NCI-H187 treated with DMSO at 0.1 percent for 48 hours (cell line): ENCODE measurements at regions not wholly inside any gene's neighbourhood (a gene's known extent, or its start where the extent isn't known, plus 50 kb on each side); places are given as distances from the start of the nearest gene placed in this dataset.
"Not testable (repeated sequence)": the region's sequence is repeated elsewhere in the genome, so short reads cannot be mapped to it uniquely, and the experiment has no call there.

Experiments used
- DNase-seq: peaks from one replicate; lab custom pipeline; 2025; lab: John Stamatoyannopoulos, UW

DNA sequence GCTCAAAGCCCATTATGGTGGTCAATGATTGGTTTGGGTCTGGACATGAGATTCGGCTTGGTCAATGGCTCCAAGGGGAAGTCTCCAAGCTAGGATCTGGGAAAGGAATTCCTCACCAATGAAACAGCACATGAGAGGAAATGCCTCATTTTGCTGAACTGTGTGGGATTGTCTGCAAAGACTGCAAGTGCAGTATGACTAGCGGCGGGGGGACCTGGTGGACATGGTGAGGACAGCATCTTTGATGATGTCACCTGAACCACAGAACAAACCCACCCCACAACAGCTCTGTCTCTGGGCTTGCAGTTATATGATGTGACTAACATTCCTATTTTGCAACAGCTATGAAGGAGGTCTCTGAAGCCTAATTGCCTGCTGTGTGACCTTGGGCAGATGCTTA, 50.6 kb upstream of the NKD1 start:
- no peak for DNase-seq

DNA sequence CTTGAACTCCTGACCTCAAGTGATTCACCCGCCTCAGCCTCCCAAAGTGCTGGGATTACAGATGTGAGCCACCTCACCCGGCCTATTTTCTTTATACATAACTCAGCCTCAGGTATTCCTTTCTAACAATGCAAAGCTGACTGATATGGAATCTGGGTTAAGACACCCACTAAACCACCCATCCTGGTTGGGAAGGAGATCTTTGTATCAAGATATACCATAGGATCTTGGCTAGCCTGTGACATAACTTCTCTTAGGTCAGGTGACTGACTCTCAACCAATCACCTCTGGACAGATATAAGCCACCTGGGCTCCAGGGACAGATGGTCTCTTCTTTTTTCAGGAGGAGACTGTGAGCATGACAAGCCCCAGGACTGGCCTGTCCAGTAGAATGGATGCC, 51.2 kb upstream of the NKD1 start:
- DNase-seq = no peak

DNA sequence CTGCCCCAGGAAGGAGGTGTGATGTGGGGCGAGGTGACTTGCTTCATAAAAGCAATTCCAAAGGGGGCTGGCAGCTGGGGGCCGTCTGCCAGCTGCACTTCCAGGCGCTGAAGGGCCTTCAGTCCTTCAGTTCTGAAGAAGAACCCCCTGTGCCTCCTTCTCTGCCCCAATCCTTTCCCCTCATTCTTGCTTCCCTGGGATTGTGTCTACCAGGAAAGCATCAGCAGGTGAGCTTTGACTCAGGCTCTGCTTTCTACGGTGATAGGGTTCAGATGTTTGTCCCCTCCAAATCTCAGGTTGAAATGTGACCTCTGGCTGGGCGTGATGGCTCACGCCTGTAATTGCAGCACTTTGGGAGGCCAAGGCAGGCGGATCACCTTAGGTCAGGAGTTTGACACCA, 52.5 kb upstream of the NKD1 start:
- DNase-seq = no peak

DNA sequence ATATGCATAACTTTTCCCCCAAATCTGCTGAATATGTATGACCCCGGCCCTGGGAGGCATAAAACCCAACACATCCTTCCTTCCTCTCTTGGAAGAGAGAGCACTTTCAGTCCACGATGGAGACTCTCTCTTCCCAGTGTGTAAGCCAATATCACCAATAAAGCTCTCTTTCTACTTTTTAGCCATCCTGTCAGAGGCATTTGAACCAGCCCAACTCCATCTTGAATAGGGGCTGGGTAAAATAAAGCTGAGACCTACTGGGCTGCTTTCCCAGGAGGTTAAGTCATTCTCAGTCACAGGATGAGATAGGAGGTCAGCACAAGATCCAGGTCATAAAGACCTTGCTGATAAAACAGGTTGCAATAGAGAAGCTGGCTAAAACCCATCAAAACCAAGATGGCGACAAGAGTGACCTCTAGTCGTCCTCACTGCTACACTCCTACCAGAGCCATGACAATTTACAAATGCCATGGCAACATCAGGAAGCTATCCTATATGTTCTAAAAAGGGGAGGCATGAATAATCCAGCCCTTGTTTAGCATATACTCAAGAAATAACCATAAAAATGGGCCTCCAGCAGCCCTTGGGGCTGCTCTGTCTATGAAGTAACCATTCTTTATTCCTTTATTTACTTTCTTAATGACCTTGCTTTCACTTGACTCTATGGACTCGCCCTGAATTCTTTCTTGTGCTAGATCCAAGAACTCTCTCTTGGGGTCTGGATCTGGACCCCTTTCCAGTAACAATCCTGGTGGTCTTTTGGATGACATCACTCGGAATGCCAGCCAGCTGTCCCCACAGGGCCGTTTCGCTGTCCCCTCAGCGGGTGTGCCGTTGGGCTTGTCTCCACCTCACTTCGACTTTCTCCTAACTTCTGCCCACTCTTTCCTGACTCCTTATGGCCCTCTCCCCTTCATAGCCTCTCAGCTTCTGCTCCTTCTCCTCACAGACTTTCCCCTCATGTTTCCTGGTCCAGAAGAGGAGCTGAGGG, 53.4 kb upstream of the NKD1 start:
- DNase-seq = no peak

DNA sequence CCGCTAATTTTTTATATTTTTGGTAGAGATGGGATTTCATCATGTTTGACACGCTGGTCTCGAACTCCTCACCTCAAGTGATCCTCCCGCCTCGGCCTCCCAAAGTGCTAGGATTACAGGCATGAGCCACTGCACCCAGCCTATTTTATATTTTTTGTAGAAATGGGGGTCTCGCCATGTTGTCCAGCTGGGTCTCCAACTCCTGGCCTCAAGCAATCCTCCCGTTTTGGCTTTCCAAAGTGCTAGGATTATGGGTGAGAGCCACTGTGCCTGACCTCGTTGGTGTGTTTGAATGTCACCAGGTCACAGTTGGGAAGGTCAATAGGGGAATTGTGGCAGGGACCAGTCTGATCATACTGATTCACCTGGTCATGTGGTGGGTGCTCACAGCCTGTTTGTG, 56.7 kb upstream of the NKD1 start:
- DNase-seq = no peak

DNA sequence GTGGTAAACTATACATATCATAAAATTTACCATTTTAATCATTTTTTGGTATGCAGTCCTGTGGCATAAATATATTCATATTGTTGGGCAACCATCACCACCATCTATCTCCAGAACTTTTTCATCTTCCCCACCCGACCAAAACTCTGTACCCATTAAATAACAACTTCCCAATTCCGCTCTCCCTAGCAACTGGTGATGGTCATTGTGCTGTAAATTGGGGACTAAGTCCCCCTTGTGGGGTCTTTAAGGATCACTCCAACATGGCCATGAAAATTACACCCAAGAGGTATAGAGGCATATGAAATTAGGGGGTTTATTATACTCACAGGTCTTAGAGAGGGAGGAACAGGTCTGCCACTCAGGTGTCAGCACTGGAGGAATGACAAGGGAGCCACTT, 57.4 kb upstream of the NKD1 start:
- DNase-seq = no peak

DNA sequence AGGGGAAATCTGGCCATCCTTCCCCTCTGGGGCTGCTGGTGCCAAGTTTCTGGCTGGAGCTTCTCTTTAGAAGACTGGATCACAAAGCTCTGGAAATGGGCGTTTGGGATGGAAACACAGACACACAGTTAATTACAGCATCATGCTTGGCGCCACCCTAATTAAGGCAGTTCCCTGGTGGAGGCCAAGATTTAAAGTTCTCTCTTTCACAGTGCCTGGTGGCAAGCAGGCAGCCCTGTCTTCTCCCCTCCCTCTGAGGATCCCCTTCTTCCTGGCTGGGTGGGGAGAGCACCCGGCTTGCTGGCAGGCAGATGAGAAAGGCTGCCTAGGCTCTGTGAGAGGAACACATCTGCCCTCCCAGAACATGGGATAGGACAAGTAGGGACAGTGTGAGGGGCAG, 59.0 kb upstream of the NKD1 start:
- DNase-seq = no peak

DNA sequence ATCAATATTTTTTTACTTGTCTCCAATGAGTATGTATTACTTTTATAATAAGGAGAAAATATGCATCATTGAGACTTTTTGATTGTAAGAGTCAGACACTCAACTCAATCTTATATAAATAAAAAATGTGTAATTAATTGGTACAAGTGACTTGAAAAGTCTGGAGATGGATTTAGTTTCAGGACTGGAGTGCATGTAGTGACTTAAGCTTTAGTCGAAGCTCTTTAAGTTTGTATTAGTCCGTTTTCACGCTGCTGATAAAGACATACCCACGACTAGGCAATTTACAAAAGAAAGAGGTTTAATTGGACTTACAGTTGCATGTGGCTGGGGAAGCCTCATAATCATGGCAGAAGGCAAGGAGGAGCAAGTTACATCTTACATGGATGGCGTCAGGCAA, 60.7 kb upstream of the NKD1 start:
- DNase-seq = no peak

DNA sequence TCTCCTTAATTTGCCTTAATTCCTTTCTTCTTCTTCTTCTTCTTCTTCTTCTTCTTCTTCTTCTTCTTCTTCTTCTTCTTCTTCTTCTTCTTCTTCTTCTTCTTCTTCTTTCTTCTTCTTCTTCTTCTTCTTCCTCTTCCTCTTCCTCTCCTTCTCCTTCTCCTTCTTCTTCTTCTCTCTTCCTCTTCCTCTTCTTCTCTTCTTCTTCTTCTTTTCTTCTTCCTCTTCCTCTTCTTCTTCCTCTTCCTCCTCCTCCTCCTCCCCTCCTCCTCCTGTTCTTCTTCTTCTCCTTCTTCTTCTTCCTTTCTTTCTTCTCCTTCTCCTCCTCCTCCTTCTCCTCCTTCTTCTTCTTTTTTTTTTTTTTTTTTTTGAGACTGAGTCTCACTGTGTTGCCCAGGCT, 62.0 kb upstream of the NKD1 start:
- not testable (repeated sequence) for DNase-seq

DNA sequence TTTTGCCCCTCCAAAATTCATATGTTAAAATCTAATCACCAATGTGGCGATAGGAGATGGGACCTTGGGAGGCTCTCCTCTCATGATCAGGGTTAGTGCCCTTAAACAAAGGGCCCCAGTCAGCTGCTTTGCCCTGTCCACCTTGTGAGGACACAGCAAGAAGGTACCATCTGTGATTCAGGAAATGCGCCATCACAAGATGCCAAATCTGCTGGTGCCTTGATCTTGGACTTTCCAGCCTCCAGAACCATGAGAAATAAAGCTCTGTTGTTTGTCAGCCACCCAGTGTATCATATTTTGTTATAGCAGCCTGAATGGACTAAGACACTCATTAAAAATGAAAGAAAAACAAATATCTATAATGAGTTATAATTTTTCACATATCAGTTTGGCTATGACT, 63.0 kb upstream of the NKD1 start:
- DNase-seq = no peak

DNA sequence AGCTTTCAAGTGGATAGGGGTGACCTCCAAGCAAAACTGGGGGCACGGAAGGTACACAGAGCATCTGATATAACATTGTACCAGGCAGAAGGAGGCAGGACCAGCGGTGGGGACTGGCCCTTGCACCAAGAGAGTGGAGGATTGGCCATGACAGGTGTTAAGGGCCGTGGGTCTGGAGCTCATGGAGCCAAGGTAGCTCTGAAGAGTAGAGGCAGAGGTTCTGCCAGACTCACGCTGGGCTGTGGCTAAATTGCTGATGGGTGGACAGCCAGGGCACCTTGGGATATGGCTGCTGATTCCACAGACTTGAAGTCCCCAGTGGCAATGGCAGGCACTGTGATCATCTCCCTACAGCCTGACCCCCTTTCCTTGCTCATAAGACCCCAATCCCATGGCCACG, 65.9 kb upstream of the NKD1 start:
- DNase-seq = no peak

DNA sequence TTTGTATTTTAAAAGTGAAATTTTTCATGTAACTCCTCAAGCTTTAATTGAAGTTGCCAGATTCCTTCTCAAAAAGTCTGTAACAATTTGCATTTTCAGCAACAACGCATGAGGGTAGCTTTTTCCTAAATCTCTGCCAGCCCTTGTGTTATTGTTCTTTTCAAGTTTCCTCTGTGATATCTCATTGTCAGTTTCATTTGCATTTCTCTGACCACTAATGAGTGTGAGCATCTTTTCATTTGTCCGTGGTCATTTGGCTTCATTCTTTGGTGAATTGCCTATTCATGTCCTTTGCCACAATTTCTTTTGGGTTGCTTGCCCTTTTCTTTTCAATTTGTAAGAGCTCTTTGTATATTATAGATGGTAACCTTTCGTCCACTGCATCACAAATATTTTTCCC, 68.0 kb upstream of the NKD1 start:
- DNase-seq = no peak

DNA sequence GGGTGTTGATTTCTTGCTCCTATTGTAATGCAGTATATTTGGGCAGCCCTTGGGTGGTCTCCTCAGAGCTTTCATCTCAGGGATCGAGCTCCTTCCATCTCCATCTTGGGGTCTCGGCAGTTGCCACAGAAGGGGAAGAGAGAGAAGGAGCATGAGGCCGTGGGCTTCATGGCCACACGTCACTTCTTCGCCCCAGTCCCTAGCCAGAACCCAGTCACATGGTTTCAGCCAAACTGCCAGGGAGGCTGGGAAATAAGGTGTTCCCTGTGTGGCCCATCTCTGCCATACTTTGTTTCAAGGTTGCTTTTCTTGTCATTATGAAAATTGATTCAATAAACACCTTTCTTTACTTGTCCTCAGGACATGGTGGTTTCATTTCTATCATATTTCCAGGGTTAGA, 68.4 kb upstream of the NKD1 start:
- no peak for DNase-seq

DNA sequence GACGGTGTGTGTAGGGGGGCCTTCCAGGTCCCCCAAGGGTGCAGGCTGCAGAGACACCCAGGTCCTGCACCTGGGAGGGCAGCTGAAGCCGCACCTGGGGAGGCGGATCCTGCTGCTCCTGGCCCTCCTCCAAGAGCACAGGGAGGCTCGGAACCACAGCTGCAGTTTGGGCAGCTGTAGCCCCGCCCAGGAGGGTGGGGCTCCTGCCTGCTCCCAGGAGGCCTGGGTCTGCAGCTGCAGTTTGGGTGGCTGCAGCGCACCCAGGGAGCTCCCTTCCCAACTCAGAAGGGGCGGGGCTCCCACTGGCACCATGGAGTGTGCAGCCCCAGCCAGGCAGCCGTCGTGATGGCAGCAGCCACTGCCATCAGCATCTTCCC, 69.4 kb upstream of the NKD1 start:
- no peak for DNase-seq

DNA sequence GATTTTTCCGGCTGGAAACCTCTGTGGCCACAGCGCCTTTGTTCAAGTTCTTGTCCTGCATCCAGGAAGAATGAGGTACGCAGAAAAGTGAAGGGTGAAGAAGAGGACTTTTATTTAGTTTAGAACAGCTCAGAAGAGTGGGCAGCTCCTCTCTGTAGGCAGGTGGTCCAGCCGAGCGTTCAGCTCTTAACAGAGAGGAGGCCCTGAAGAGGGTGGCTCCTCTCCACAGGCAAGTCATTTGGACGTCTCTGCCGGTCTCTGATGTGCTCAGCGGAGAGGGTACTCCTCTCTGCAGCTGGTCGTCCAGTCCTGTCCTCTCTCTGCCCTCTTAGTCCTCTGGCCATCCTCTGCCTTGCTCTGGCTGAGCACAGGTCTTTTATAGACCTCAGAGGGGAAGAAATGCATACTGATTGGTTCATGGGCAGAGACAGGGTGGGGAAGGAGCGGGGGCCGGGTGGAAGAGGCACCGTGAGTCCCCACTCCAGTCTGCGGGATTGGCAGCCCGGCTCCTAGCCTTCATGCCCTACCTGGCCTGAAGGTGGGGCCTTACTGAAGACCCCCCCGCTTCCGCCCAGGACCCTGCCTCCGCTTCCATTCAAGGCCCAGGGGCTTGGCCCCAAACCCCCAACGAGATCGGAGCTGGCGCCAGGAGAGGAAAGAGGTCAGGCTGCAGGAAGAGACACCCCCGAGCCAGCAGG, 70.0 kb upstream of the NKD1 start:
- DNase-seq = no peak

DNA sequence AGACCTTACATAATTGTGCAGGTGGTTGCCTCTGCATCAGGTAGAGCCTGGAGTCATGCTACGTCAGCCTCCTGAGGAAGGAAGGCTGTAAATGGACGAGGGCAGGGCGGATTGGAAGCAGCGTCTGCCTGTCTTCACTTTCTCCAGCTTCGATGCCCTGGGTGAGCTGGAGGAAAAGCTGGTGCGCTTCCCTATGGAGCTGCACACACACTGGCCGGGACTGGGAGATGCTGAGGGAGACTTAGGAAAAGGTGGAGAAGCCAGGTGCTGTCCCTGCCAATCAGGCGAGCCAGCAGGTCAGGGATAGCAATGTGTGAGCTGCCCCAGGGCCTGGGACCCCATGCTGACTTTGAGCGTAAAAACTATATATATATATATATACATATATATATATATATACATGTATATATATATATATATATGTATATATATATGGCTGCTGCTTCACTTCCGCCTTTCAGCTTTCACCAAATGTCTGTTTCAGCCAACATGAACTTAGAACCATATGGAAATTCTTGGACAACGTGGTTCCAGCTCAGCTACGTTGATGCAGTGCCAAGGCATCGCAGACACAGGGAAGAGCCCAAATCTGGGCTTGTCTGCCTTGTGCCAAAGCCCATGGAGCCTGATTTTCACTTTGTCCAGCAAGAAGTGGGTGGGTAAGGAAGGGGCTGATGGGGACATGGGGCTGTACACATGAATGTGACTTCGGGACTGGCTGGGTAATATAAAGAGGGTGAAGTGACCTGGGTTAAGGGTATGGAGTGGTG, 71.5 kb upstream of the NKD1 start:
- no peak for DNase-seq

DNA sequence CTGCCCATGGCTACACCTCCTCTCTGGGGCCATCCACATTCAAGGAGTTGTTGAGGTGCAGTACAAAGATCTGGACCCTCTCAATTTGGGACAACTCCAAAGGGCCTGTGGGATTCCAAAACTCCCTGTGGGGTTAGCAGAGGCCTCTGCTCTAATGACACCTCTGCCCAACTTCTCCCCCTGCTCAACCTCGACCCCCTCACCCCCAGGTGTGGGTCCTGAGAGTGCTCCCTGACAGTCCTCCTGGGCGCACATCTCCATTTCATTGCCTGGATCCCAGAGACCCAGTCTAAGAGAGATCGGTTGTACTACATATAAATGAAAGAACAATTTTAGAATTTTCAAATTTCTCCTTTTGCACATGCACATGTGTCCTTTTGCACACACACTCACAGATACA, 73.0 kb upstream of the NKD1 start:
- DNase-seq = no peak

DNA sequence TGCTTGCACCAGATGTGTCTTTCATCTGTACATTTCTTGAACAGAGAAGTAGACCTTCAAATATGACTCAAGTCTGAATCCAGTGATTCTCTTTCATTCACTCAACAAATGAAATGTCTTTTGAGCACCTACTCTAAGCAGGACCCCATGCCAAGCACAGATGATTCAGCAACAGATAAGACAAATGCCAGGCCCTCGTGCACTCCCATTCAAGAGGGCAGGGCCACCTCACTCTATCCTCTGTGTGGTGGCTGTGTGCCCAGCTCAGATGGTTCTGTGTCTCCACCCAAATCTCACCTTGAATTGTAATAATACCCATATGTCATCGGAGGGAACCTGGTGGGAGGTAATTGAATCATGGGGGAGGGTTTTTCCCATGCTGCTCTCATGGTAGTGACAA, 74.1 kb upstream of the NKD1 start:
- no peak for DNase-seq

DNA sequence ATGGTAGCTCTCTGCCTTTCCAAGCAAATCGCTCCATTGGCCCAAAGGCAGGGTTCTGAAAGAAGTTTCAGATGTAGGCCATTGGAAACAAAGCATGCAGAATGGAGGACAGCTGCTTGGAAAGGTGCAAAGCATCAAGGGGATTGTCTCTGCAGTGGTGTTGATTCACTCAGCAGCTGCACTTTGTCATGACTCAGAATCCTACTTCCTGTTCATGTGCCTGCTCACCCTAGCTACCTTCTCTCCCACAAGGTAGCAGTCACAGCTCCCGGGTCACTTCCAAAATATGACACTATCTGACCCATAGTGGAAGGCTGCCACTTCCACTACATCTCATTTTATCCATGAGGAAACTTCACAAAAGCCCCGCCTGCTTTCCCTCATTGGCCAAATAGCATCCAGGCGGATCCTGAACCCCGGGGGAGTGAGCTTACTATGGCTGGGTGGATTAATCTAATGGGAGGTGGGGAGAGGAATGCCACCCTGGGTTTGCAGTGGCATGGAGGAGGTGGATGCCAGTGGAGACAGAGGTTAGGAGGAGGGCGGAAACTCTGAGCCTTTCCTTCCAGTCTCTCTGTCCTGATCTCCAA, 74.7 kb upstream of the NKD1 start:
- DNase-seq = no peak

DNA sequence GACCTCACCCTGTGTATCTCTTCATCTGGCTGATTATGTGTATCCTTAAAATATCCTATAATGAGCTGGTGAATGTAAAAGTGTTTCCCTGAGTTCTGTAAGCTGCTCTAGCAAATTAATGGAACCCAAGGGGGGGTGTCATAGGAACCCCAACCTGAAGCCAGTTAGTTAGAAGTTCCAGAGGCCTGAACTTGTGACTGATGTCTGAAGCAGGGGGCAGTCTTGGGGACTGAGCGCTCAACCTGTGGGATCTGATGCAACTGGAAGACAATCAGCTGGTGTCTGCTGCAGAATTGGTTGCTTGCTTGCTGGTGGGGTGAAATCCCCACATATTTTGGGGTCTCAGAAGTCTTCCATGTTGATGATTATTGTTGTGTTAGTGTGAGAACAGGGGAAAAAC, 75.7 kb upstream of the NKD1 start:
- no peak for DNase-seq

DNA sequence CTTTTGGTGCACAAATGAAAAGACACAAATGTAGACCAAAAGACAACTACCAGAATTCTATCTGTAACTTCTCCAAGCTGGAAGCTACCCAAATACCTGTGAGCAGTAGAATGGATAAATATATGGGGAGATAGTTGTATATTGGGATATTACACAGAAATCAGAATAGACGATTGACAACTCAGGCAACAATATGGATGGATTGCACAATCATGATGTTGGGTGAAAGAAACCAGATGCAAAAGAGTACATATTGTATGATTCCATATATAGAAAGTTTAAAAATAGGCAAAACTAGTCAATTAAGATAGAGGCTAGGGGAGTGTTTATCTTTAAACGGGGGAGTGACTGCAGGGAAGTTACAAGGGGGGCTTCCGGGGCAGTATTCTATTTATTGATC, 77.5 kb upstream of the NKD1 start:
- no peak for DNase-seq

DNA sequence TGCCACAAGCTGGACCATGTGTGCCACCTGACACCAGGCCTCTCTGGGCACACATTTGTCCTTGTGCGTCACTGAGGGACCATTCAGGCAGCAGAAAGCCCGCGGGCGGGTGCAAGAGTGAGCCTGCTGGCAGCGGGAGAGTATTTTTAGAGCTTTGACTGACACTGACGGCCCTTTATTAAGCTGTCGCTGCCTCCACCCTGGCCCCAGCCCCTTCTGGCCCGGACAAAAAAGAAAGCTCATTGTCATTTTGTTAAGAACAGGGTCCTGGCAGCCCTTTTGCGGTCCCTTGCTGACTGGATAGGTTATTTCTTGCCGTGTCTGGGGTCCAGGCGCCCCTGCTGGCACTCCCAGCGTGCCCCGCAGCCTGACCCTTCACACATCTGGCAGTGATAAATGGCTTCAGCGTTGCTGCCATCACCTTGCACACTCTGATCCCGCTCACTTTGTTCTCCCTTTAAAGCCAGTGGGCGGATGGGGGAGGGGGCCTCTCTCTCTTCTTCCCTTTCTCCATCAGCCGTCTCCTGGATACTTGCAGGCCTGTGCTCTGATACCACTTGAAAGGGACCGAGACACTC, 78.4 kb upstream of the NKD1 start:
- DNase-seq = no peak
